NB4 (cell line): ENCODE measurements at regions not wholly inside any gene's neighbourhood (a gene's known extent, or its start where the extent isn't known, plus 50 kb on each side); places are given as distances from the start of the nearest gene placed in this dataset.

Experiments
- TF ChIP-seq, protein P1 (sequence below): IDR thresholded peaks from one replicate; pipeline ENCODE4 v1.5.1; 2012; ENCODE audit warnings: low read depth, low read length
- TF ChIP-seq, protein P2 (sequence below): IDR thresholded peaks from 2 replicates; pipeline ENCODE4 v1.6.1; 2011; ENCODE audit warnings: low read depth, low read length

DNA sequence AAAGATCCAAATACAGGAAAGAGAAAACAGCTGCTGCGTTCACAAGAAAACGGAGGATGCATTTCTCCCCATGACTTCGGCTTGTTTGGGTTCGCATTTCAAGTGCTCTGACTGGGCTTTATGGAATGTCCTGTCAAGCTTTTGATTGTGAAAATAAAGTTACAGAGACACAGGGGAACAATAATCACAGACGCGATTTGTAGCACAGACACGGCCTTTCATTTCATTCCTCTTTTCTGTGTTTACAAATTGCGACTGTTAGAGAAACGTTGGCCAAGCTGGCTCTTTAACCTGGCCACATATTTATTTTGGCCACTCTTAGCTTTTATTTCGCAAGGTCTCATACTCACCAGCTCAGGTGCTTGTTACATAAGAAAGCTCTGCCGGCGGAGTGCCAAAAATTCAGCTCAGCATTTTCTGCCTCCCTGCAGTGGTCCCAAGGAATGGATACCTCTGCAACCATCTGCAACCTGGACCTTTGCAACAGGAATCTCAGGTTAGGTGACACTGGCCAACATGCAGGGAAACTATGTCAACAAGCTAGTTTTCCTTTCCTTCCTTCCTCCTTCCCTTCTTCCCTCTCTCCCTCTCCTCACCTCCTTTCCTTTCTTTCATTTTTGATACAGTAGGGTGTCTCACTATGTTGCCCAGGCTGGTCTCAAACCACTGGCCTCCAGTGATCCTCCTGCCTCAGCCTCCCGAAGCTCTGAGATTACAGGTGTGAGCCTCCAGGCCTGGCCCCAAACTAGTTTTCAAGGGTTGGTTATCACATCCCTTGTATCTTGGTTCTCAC lies 58.2 kb upstream of the SLC45A1 start:
- TF ChIP-seq, protein P1, sequence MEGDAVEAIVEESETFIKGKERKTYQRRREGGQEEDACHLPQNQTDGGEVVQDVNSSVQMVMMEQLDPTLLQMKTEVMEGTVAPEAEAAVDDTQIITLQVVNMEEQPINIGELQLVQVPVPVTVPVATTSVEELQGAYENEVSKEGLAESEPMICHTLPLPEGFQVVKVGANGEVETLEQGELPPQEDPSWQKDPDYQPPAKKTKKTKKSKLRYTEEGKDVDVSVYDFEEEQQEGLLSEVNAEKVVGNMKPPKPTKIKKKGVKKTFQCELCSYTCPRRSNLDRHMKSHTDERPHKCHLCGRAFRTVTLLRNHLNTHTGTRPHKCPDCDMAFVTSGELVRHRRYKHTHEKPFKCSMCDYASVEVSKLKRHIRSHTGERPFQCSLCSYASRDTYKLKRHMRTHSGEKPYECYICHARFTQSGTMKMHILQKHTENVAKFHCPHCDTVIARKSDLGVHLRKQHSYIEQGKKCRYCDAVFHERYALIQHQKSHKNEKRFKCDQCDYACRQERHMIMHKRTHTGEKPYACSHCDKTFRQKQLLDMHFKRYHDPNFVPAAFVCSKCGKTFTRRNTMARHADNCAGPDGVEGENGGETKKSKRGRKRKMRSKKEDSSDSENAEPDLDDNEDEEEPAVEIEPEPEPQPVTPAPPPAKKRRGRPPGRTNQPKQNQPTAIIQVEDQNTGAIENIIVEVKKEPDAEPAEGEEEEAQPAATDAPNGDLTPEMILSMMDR: no peak
- TF ChIP-seq, protein P2, sequence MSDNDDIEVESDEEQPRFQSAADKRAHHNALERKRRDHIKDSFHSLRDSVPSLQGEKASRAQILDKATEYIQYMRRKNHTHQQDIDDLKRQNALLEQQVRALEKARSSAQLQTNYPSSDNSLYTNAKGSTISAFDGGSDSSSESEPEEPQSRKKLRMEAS: no peak
